ENCODE measurements at regions not wholly inside any gene's neighbourhood (a gene's known extent, or its start where the extent isn't known, plus 50 kb on each side); places are given as distances from the start of the nearest gene placed in this dataset.
"Not testable (repeated sequence)": the region's sequence is repeated elsewhere in the genome, so short reads cannot be mapped to it uniquely, and the experiment has no call there.

- H3K36me3 Mint-ChIP-seq; DNase-seq; H3K4me3 Mint-ChIP-seq; H3K9me3 Mint-ChIP-seq; H3K27me3 ChIP-seq (ENCODE audit: insufficient read depth, low read length, poor library complexity, severe bottlenecking); H3K4me1 Mint-ChIP-seq; H3K4me3 ChIP-seq (ENCODE audit: low read length); H3K36me3 ChIP-seq (ENCODE audit: insufficient read depth, low read length); H3K27ac ChIP-seq (ENCODE audit: low read depth, low read length); H3K27ac Mint-ChIP-seq; H3K9me3 ChIP-seq (ENCODE audit: low read length); CTCF ChIA-PET; H3K4me1 ChIP-seq (ENCODE audit: insufficient read depth, low read length); POLR2A ChIA-PET: not testable (repeated sequence)
- peaks cover 3 to 10% of the 10 kb centered on the region in 2 donors for H3K27me3 Mint-ChIP-seq
Observed at GRCh38 chr15:79574431-79575273, 142.5 kb downstream of the MINAR1 start.

- Mint-ChIP-seq H3K27ac (no peak overlapping the region), H3K4me3 (no peak overlapping the region), H3K9me3 (peaks cover 0 to 4% (median 0%) of the 10 kb centered on the region in 5 donors), H3K36me3 (no peaks in the 10 kb centered on the region), H3K27me3 (peaks cover 1 to 39% of the 10 kb centered on the region in 2 donors), H3K4me1 (no peaks in the 10 kb centered on the region)
- no peaks in the 10 kb centered on the region for H3K27me3 ChIP-seq (ENCODE audit: insufficient read depth, low read length, poor library complexity, severe bottlenecking)
- H3K27ac ChIP-seq (ENCODE audit: low read depth, low read length): no peak overlapping the region
- ChIA-PET POLR2A (no interaction called here), CTCF (no interaction called here)
- H3K36me3 ChIP-seq (ENCODE audit: insufficient read depth, low read length): no peaks in the 10 kb centered on the region
- H3K4me1 ChIP-seq (ENCODE audit: insufficient read depth, low read length): no peaks in the 10 kb centered on the region
- no peak overlapping the region for H3K4me3 ChIP-seq (ENCODE audit: low read length)
- H3K9me3 ChIP-seq (ENCODE audit: low read length): no peaks in the 10 kb centered on the region
- no peak for DNase-seq
Observed at GRCh38 chr15:79582650-79583049, 150.5 kb downstream of the MINAR1 start.

GRCh38 chr15:79592126-79592525 is 160.0 kb downstream of the MINAR1 start:
- H3K9me3 ChIP-seq (ENCODE audit: low read length): no peaks in the 10 kb centered on the region
- H3K4me1 ChIP-seq (ENCODE audit: insufficient read depth, low read length): no peaks in the 10 kb centered on the region
- H3K36me3 ChIP-seq (ENCODE audit: insufficient read depth, low read length): no peaks in the 10 kb centered on the region
- no peak overlapping the region for H3K27ac ChIP-seq (ENCODE audit: low read depth, low read length)
- Mint-ChIP-seq H3K27me3 (peaks cover 7 to 65% of the 10 kb centered on the region in 2 donors), H3K4me3 (no peak overlapping the region), H3K4me1 (no peaks in the 10 kb centered on the region), H3K36me3 (peaks cover 0 to 2% (median 0%) of the 10 kb centered on the region in 3 donors), H3K27ac (no peak overlapping the region), H3K9me3 (peaks cover 0 to 4% (median 0%) of the 10 kb centered on the region in 5 donors)
- H3K27me3 ChIP-seq (ENCODE audit: insufficient read depth, low read length, poor library complexity, severe bottlenecking): no peaks in the 10 kb centered on the region
- POLR2A ChIA-PET: no interaction called here
- CTCF ChIA-PET: no interaction called here
- no peak overlapping the region for H3K4me3 ChIP-seq (ENCODE audit: low read length)
- DNase-seq: no peak

- no peak for DNase-seq
- H3K27me3 Mint-ChIP-seq: peaks cover 12 to 56% of the 10 kb centered on the region in 2 donors
- H3K9me3 Mint-ChIP-seq: peaks cover 0 to 4% (median 3%) of the 10 kb centered on the region in 5 donors
- H3K27ac Mint-ChIP-seq: no peak overlapping the region
- H3K36me3 Mint-ChIP-seq: peaks cover 0 to 2% (median 0%) of the 10 kb centered on the region in 3 donors
- Histone ChIP-seq H3K36me3 (ENCODE audit: insufficient read depth, low read length) (no peaks in the 10 kb centered on the region), H3K4me1 (ENCODE audit: insufficient read depth, low read length) (no peaks in the 10 kb centered on the region), H3K27ac (ENCODE audit: low read depth, low read length) (no peak overlapping the region), H3K4me3 (ENCODE audit: low read length) (no peak overlapping the region), H3K27me3 (ENCODE audit: insufficient read depth, low read length, poor library complexity, severe bottlenecking) (no peaks in the 10 kb centered on the region), H3K9me3 (ENCODE audit: low read length) (no peaks in the 10 kb centered on the region)
- ChIA-PET POLR2A (no interaction called here), CTCF (no interaction called here)
- no peaks in the 10 kb centered on the region for H3K4me1 Mint-ChIP-seq
- no peak overlapping the region for H3K4me3 Mint-ChIP-seq
Observed at GRCh38 chr15:79593119-79593869, 161.2 kb downstream of the MINAR1 start.

GRCh38 chr15:79595306-79595705 is 163.2 kb downstream of the MINAR1 start:
- Histone ChIP-seq H3K9me3 (ENCODE audit: low read length) (no peaks in the 10 kb centered on the region), H3K4me1 (ENCODE audit: insufficient read depth, low read length) (no peaks in the 10 kb centered on the region), H3K27ac (ENCODE audit: low read depth, low read length) (no peak overlapping the region), H3K27me3 (ENCODE audit: insufficient read depth, low read length, poor library complexity, severe bottlenecking) (no peaks in the 10 kb centered on the region), H3K4me3 (ENCODE audit: low read length) (no peak overlapping the region), H3K36me3 (ENCODE audit: insufficient read depth, low read length) (no peaks in the 10 kb centered on the region)
- peaks cover 0 to 2% (median 0%) of the 10 kb centered on the region in 3 donors for H3K36me3 Mint-ChIP-seq
- H3K27ac Mint-ChIP-seq: no peak overlapping the region
- H3K27me3 Mint-ChIP-seq: peaks cover 16 to 54% of the 10 kb centered on the region in 2 donors
- no peak for DNase-seq
- POLR2A ChIA-PET: no interaction called here
- H3K4me3 Mint-ChIP-seq: no peak overlapping the region
- no peaks in the 10 kb centered on the region for H3K4me1 Mint-ChIP-seq
- H3K9me3 Mint-ChIP-seq: peaks cover 0 to 3% (median 2%) of the 10 kb centered on the region in 5 donors
- CTCF ChIA-PET: no interaction called here

- CTCF ChIA-PET: interaction anchor here (0.5 kb wide), 1 partner anchor 732 kb away, joined by 3 read pairs; no protein-coding TSS in a partner anchor
- Mint-ChIP-seq H3K9me3 (peaks cover 0 to 3% (median 2%) of the 10 kb centered on the region in 5 donors), H3K36me3 (peaks cover 0 to 2% (median 0%) of the 10 kb centered on the region in 3 donors), H3K27ac (no peak overlapping the region), H3K4me3 (no peak overlapping the region), H3K4me1 (no peaks in the 10 kb centered on the region), H3K27me3 (peaks cover 16 to 52% of the 10 kb centered on the region in 2 donors)
- H3K9me3 ChIP-seq (ENCODE audit: low read length): no peaks in the 10 kb centered on the region
- no peak overlapping the region for H3K27ac ChIP-seq (ENCODE audit: low read depth, low read length)
- H3K4me1 ChIP-seq (ENCODE audit: insufficient read depth, low read length): no peaks in the 10 kb centered on the region
- H3K4me3 ChIP-seq (ENCODE audit: low read length): no peak overlapping the region
- POLR2A ChIA-PET: no interaction called here
- no peaks in the 10 kb centered on the region for H3K36me3 ChIP-seq (ENCODE audit: insufficient read depth, low read length)
- DNase-seq: peak in 2 of 5 donors; percentile 1 to 2
- H3K27me3 ChIP-seq (ENCODE audit: insufficient read depth, low read length, poor library complexity, severe bottlenecking): no peaks in the 10 kb centered on the region
Observed at GRCh38 chr15:79595995-79596622, 164.0 kb downstream of the MINAR1 start.

GRCh38 chr15:79598639-79599038 is 166.5 kb downstream of the MINAR1 start:
- no peaks in the 10 kb centered on the region for H3K4me1 Mint-ChIP-seq
- peaks cover 0 to 2% (median 0%) of the 10 kb centered on the region in 3 donors for H3K36me3 Mint-ChIP-seq
- DNase-seq: no peak
- POLR2A ChIA-PET: no interaction called here
- no peak overlapping the region for H3K4me3 ChIP-seq (ENCODE audit: low read length)
- H3K36me3 ChIP-seq (ENCODE audit: insufficient read depth, low read length): no peaks in the 10 kb centered on the region
- peaks cover 12 to 39% of the 10 kb centered on the region in 2 donors for H3K27me3 Mint-ChIP-seq
- no peaks in the 10 kb centered on the region for H3K4me1 ChIP-seq (ENCODE audit: insufficient read depth, low read length)
- no peak overlapping the region for H3K4me3 Mint-ChIP-seq
- H3K27ac Mint-ChIP-seq: no peak overlapping the region
- CTCF ChIA-PET: no interaction called here
- no peaks in the 10 kb centered on the region for H3K9me3 ChIP-seq (ENCODE audit: low read length)
- H3K27me3 ChIP-seq (ENCODE audit: insufficient read depth, low read length, poor library complexity, severe bottlenecking): no peaks in the 10 kb centered on the region
- peaks cover 0 to 3% (median 2%) of the 10 kb centered on the region in 5 donors for H3K9me3 Mint-ChIP-seq
- no peak overlapping the region for H3K27ac ChIP-seq (ENCODE audit: low read depth, low read length)

All from CD8-positive, alpha-beta memory T cell (primary cell).